Mucosa of rectum (tissue), 2 donors: ENCODE measurements at regions not wholly inside any gene's neighbourhood (a gene's known extent, or its start where the extent isn't known, plus 50 kb on each side); places are given as distances from the start of the nearest gene placed in this dataset.

Experiments used
- H3K27ac ChIP-seq, 2 donors: one replicate each; pipeline ENCODE4 v1.7.0; 2013; ENCODE audit warnings: inconsistent platforms in 2 of 2, low read depth in 2 of 2, low read length in 2 of 2
- H3K27me3 ChIP-seq, 2 donors: one replicate each; pipeline ENCODE4 v1.7.0; 2013; ENCODE audit warnings: low read length in 2 of 2; ENCODE audit not compliant: control insufficient read depth in 2 of 2, insufficient read depth in 2 of 2
- H3K36me3 ChIP-seq, 2 donors: one replicate each; pipeline ENCODE4 v1.7.0; 2013; ENCODE audit warnings: low read length in 2 of 2; ENCODE audit not compliant: control insufficient read depth in 2 of 2, insufficient read depth in 2 of 2
- H3K4me1 ChIP-seq, 2 donors: one replicate each; pipeline ENCODE4 v1.7.0; 2013; ENCODE audit warnings: low read length in 2 of 2, mild to moderate bottlenecking in 1 of 2; ENCODE audit not compliant: control insufficient read depth in 2 of 2, insufficient read depth in 2 of 2
- H3K4me3 ChIP-seq, 2 donors: one replicate each; pipeline ENCODE4 v1.7.0; 2013; ENCODE audit warnings: low read length in 2 of 2
- H3K9ac ChIP-seq, 2 donors: one replicate each; pipeline ENCODE4 v1.7.0; 2013; ENCODE audit warnings: low read length in 2 of 2, low read depth in 1 of 2, mild to moderate bottlenecking in 1 of 2
- H3K9me3 ChIP-seq, 2 donors: one replicate each; pipeline ENCODE4 v1.7.0; 2013; ENCODE audit warnings: low read length in 2 of 2; ENCODE audit not compliant: control insufficient read depth in 2 of 2
- donor health status: healthy.
- donor health status: Normal muscosa, but diverticular disease.

DNA sequence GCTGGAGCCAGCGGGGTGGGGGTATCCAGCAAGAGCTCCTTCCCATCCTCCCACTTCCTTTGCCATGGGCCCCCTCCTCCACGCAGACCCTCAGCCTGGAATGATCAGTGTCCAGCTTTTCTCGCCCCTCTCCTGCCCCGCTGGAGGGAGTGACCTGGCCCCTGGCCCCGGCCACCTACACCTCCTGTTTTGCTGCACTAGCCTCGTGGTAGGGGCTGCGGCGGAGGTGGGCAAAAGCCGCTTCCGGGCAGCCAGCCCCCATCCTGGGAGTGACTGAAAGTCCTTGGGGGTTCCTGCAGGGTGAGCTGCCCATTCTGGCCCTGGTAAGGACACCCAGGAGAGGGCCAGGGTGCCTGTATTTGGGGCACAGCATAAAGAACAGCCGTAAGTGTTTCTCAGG, 295.7 kb downstream of the SEC14L1 start:
- H3K9me3 ChIP-seq: no peaks in the 10 kb centered on the region
- peaks cover 2 to 3% of the 10 kb centered on the region in 2 donors for H3K36me3 ChIP-seq
- H3K4me3 ChIP-seq: no peak overlapping the region
- H3K9ac ChIP-seq: no peak overlapping the region
- no peaks in the 10 kb centered on the region for H3K27me3 ChIP-seq
- peaks cover 46 to 65% of the 10 kb centered on the region in 2 donors for H3K4me1 ChIP-seq
- H3K27ac ChIP-seq: peak overlapping the region in 1 of 2 donors; percentile 38

DNA sequence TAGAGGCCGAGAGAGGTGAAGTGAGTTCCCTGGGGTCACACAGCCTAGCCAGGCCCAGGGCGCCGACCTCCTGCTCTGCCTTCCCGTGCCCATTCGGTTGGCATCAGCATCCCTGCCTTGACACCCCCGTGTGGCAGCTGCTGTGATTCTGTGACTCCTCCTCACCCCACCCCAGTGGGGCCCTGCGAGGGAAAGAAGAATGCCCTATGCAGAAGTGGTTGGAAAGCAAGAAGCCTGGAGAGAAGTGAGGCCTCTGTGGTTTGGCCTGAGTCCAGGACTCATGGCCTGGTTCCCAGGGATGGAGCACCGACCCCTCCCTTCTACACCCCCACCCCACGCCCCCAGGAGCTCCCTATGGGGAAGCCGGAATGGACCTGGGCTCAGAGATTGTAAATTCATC, 296.2 kb downstream of the SEC14L1 start:
- Histone ChIP-seq H3K27ac (peak overlapping the region in 1 of 2 donors; percentile 38), H3K36me3 (peaks cover 2% of the 10 kb centered on the region in 2 donors), H3K4me1 (peaks cover 46 to 65% of the 10 kb centered on the region in 2 donors), H3K27me3 (no peaks in the 10 kb centered on the region), H3K9me3 (no peaks in the 10 kb centered on the region), H3K4me3 (no peak overlapping the region), H3K9ac (no peak overlapping the region)

DNA sequence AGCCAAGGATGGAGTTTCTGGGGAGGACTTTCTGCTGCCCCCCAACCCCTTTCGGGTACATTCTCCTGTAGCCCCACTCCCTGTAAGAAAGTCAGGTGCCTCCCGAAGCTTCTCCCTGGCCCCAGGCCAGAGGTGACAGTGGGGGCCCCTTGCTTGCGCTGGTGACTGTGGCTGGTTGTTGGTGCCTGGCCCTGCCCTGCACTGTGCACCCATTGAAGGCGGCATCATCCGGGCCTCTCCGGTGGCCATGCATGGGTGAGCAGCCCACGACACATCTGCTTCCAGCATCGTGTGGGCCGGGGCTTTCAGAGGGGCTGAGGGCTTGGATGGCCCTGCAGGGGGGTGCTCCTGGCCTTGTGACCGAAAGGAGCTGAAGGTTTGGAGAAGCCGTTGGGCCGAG, 297.0 kb downstream of the SEC14L1 start:
- H3K4me1 ChIP-seq: peaks cover 46 to 66% of the 10 kb centered on the region in 2 donors

DNA sequence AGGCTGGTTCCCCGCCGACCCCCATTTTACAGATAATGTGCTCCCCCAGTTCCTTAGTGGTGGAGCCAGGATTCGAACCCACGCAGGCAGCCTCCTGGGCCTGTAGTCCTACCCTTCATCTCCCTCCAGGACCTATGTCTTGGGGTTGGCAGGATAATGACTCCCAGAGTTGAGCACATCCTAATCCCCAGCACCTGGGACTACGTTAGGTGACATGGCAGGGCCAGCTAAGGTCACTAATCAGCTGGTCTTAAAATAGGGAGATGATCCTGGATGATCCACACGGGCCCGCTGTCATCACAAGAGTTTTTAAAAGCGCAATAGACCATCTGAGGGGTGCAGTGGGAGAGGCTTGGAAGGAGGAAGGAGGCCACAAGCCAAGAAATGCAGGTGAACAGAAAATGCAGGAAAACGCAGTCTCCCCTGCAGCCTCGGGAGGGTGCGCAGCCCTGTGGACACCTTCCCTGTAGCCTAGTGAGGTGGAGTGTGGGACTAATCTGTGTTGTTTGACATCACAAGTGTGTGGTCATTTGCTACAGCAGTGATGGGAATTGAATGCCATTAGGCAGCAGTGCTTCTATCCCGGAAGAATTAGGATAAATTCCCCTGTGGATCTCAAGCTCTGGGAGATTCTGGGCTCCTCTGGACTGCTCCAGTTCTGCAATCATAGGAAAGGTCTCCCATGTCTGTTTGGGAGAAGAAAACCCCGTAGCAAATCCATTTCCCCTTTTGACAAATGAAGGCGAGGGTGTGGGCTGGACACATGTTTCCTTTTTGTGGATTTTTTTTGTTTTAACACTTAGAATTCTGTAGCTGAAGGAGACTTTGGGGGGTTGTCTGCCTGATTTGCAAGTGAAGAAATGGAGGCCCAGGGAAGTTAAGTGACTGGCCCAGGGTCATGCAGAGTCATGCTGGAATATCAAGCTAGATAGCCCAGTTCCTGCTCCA, 297.7 kb downstream of the SEC14L1 start:
- Histone ChIP-seq H3K4me1 (peaks cover 48 to 71% of the 10 kb centered on the region in 2 donors), H3K27me3 (no peaks in the 10 kb centered on the region), H3K36me3 (peaks cover 0 to 2% of the 10 kb centered on the region in 2 donors), H3K9ac (no peak overlapping the region), H3K4me3 (no peak overlapping the region), H3K9me3 (no peaks in the 10 kb centered on the region), H3K27ac (peak overlapping the region in 1 of 2 donors; percentile 75)

More for the DNA sequence above, 297.0 kb downstream of the SEC14L1 start:
- no peaks in the 10 kb centered on the region for H3K27me3 ChIP-seq
- H3K4me3 ChIP-seq: no peak overlapping the region
- H3K9me3 ChIP-seq: no peaks in the 10 kb centered on the region
- no peak overlapping the region for H3K9ac ChIP-seq
- H3K36me3 ChIP-seq: peaks cover 0 to 2% of the 10 kb centered on the region in 2 donors
- peak overlapping the region in 1 of 2 donors; percentile 75 for H3K27ac ChIP-seq

DNA sequence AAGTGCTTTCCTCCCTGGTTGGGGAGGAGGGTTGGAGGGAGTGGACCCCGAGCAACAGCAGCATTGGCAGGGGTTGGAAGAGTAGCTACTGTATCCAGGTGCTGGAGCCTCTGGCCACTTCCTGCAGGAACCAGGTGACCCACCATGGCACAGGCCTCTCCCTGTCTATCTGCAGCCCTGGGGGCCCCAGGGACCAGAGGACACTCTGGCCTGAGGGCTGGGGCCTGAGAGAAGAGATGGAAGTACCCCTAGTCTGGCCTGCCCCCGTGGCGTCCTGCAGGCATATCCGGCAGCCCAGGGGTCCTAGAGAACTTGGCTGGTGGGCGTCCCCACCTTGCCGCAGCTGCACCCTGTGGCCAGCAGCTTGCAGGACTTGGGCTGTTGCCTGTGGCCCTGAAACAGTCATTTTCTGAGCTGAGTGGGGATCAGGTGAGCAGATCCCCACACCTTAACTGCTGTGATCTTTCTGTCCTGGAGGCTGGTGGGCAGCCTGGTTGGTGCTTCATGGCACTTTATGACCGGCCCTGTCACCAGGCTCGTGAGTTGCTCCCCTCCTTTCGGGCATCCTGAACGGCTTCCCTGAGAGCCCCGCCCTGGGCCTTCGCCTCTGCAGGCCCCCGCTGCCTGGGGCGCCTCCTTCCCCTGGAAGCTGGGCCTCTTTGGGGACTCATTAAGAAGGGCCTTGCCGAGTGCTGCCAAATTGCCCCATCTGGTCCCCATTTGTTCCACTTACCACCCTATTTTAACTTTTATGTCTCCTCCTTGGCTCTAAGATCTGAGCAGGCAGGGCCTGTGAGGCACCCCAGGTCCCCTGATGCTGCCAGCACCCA, 298.6 kb downstream of the SEC14L1 start:
- Histone ChIP-seq H3K27ac (peak overlapping the region; percentile 26 to 75), H3K4me1 (peaks cover 54 to 72% of the 10 kb centered on the region in 2 donors), H3K4me3 (no peak overlapping the region), H3K27me3 (no peaks in the 10 kb centered on the region), H3K9ac (no peak overlapping the region), H3K9me3 (no peaks in the 10 kb centered on the region), H3K36me3 (peaks cover 0 to 2% of the 10 kb centered on the region in 2 donors)

DNA sequence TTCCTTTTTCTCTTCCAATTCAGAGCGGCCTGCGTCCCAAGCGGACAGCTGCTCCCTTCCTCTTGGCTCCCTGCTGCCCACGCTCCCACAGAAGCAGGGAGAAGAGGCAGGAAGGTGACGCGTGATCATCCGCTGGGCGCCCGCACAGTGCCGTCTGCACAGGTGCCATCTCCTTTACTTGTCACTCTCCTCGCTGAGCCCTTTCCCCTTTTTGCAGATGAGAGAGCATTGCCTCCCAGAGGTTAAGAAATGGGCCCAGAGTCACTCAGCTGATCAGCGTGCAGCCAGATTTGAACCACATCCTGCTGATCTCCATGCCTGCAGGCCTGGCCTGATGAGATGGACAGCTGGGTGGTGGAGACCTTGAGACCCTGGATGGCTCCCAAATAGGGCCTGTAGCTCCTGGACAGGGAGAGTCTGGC, 299.8 kb downstream of the SEC14L1 start:
- H3K9ac ChIP-seq: peak overlapping the region; percentile 36 to 53
- H3K4me1 ChIP-seq: peaks cover 66 to 74% of the 10 kb centered on the region in 2 donors
- H3K9me3 ChIP-seq: no peaks in the 10 kb centered on the region
- H3K4me3 ChIP-seq: peak overlapping the region in 1 of 2 donors; percentile 29
- no peaks in the 10 kb centered on the region for H3K27me3 ChIP-seq
- peak overlapping the region; percentile 75 to 89 for H3K27ac ChIP-seq
- H3K36me3 ChIP-seq: peaks cover 0 to 2% of the 10 kb centered on the region in 2 donors

DNA sequence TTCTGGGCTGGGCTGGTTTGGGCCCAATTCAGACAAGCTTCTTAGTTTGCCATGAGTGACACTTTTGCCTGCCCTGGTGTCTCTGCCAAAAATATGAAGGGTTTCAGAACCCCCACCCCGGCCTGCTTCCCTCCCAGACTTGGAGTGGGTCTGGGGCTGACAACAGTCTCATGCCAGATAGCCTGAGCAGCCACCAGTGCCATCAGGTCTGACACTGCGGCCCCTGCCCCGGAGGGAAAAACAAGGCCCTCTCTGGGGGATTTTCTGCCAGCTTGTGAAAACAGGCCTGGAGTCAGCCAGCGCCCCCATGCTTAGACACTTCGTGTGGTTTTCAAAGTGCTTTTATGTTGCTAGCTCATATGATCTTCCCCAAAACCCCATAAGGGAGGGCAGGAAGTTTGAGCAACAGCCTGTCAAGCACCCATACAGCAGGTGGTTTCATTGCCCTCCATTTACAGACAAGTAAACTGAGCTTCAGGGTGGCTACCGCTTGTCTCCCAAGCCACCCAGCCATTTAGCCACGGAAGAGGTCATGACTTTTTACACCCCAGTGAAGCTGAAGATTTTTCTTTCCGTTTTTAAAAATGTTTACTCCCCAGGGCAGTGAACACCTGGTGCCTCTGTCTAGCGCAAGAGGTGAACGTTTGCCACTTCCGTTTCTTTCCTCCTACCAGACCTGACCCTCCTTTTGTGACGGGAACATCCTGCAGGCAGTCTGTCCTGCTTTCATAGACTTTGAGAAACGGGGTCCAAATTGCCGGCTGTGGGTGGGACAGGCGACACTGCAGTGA, 300.6 kb downstream of the SEC14L1 start:
- Histone ChIP-seq H3K27me3 (no peaks in the 10 kb centered on the region), H3K36me3 (peaks cover 0 to 2% of the 10 kb centered on the region in 2 donors), H3K9ac (peak overlapping the region; percentile 36 to 53), H3K27ac (peak overlapping the region; percentile 75 to 89), H3K4me1 (peaks cover 67 to 76% of the 10 kb centered on the region in 2 donors), H3K4me3 (peak overlapping the region in 1 of 2 donors; percentile 29), H3K9me3 (no peaks in the 10 kb centered on the region)

DNA sequence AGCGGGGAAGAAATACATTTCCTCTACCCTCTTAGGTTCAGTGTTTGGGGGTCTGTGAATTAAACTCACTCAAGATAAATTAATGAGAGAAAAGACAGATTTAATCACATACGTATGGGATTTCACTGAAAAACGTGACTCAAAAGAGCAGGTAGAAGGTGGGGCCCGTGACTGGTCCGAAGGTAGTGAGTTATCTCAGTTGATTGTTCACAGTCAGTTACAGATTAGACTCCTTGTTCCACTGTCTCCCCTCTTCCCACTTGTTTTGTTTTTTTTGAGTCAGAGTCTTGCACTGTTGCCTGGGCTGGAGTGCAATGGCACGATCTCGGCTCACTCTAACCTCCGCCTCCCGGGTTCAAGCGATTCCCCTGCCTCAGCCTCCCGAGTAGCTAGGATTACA, 301.2 kb downstream of the SEC14L1 start:
- Histone ChIP-seq H3K27me3 (no peaks in the 10 kb centered on the region), H3K9me3 (no peaks in the 10 kb centered on the region), H3K36me3 (no peaks in the 10 kb centered on the region), H3K4me3 (peak overlapping the region in 1 of 2 donors; percentile 26), H3K4me1 (peaks cover 64 to 73% of the 10 kb centered on the region in 2 donors), H3K27ac (peak overlapping the region; percentile 75 to 89), H3K9ac (peak overlapping the region in 1 of 2 donors; percentile 41)

DNA sequence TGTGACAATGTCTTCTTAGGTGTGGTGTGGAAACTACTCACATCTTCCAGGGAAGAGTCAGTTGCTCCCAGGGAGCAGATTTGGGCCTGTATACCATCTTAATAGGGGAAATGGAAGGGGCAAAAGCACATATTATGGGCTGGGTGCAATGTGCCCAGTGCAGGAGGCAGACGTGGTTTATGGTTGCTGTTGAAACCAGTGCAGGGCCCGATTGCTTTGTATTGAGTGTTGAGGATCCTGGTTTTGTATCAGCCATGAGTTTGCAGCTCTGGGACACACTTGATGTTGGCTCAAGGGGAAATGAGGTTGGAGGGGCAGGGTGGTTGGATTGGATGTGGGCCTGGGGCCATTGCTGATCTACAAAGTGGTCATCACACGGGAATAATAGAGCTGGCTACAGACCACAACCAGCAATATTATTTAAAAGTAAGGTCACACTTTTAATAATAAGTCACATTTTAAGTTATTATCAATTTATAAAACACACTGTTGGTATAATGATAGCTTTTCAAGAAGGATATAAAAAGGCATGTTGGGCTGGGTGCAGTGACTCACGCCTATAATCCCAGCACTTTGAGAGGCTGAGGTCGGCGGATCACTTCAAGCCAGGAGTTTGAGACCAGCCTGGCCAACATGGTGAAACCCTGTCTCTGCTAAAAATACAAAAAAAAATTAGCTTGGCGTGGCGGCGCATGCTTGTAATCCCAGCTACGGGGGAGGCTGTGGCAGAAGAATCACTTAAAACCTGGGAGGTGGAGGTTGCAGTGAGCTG, 302.4 kb downstream of the SEC14L1 start:
- Histone ChIP-seq H3K36me3 (no peaks in the 10 kb centered on the region), H3K9ac (no peak overlapping the region), H3K27ac (peak overlapping the region in 1 of 2 donors; percentile 94), H3K27me3 (no peaks in the 10 kb centered on the region), H3K4me3 (no peak overlapping the region), H3K9me3 (no peaks in the 10 kb centered on the region), H3K4me1 (peaks cover 57 to 60% of the 10 kb centered on the region in 2 donors)
